HepG2 (cell line): ENCODE measurements at regions not wholly inside any gene's neighbourhood (a gene's known extent, or its start where the extent isn't known, plus 50 kb on each side); places are given as distances from the start of the nearest gene placed in this dataset.

Experiments
- ATAC-seq: fragments of 200-7000 bp; cut with Tn5 transposase; 3 replicates; pipeline ENCODE4 v1.9.1; 2020; ENCODE audit warnings: mild to moderate bottlenecking, moderate library complexity
- BruUV-seq: library from RNA; stranded (reverse); fragments of 400-500 nt; replicated peaks from 2 replicates; lab custom pipeline; 2021; lab: Mats Ljungman, UMichigan
- CTCF ChIA-PET: fragments of 300-600 bp; formaldehyde crosslinking; extraction: SDS; loops from one replicate; lab custom pipeline; 2021; ENCODE audit warnings: low total read pairs, inconsistent platforms, low intra/inter-chr PET ratio; lab: Yijun Ruan, JAX
- POLR2A ChIA-PET: fragments of 350-600 bp; sonication (Branson Sonifier 250); formaldehyde crosslinking; loops from one replicate; lab custom pipeline; 2020; ENCODE audit warnings: antibody characterized with exemption, inconsistent platforms; lab: Yijun Ruan, JAX
- DNase-seq: peaks from one replicate; pipeline ENCODE4 v3.0.0-alpha.2; 2015; ENCODE audit warnings: low spot score
- FAIRE-seq: peaks from 3 replicates; lab custom pipeline; 2011; peaks lifted over from hg19 to GRCh38; lab: Jason Lieb, UNC
- H2AFZ ChIP-seq: one replicate; pipeline ENCODE4 v1.6.1; 2011; ENCODE audit warnings: low read length, inconsistent platforms
- H3K27ac ChIP-seq: fragments of 300-600 bp; 3 replicates; pipeline ENCODE4 v1.8.0; 2011; ENCODE audit warnings: mixed run types, mild to moderate bottlenecking, mixed read lengths, low read length, inconsistent platforms; ENCODE audit not compliant: insufficient read depth; ENCODE audit errors: extremely low read length
- H3K27me3 ChIP-seq, 2 experiments: fragments of 200-600 bp in 1 of 2; 2 replicates in 1 of 2; 3 replicates in 1 of 2; pipeline versions ENCODE4 v1.6.0 to v1.8.0; 2011; ENCODE audit warnings: low read length in 2 of 2, mild to moderate bottlenecking in 2 of 2, moderate library complexity in 2 of 2, inconsistent platforms in 1 of 2; ENCODE audit not compliant: insufficient read depth in 2 of 2, control insufficient read depth in 1 of 2
- H3K36me3 ChIP-seq, 2 experiments: fragments of 200-600 bp in 1 of 2; replicated peaks in 1 of 2; 2 replicates in 1 of 2; 3 replicates in 1 of 2; pipeline versions ENCODE4 v1.5.1 to v1.8.0; 2011; ENCODE audit warnings: low read length in 2 of 2, inconsistent platforms in 1 of 2; ENCODE audit not compliant: insufficient read depth in 2 of 2, control insufficient read depth in 1 of 2
- H3K4me1 ChIP-seq: 2 replicates; pipeline ENCODE4 v1.5.1; 2012; ENCODE audit warnings: low read length, inconsistent platforms; ENCODE audit not compliant: insufficient read depth
- H3K4me2 ChIP-seq: 2 replicates; pipeline ENCODE4 v1.6.0; 2011; ENCODE audit warnings: low read depth, low read length, inconsistent platforms
- H3K4me3 ChIP-seq, 3 experiments: fragments of 200-600 bp in 1 of 3; sonication (generic), shearing (Covaris generic) in 1 of 3; replicated peaks in 1 of 3; 2 replicates each; pipeline ENCODE4 v1.5.1; 2011 to 2016; ENCODE audit warnings: low read length in 3 of 3, inconsistent platforms in 2 of 3, low read depth in 2 of 3, mild to moderate bottlenecking in 2 of 3, control low read depth in 1 of 3, mixed read lengths in 1 of 3; ENCODE audit not compliant: insufficient read depth in 1 of 3
- H3K79me2 ChIP-seq: one replicate; pipeline ENCODE4 v1.6.1; 2011; ENCODE audit warnings: low read length, inconsistent platforms; ENCODE audit not compliant: insufficient read depth
- H3K9ac ChIP-seq: 2 replicates; pipeline ENCODE4 v1.6.0; 2011; ENCODE audit warnings: mild to moderate bottlenecking, low read depth, low read length, inconsistent platforms; ENCODE audit not compliant: insufficient read depth
- H3K9me3 ChIP-seq: 2 replicates; pipeline ENCODE4 v1.5.1; 2012; ENCODE audit warnings: mild to moderate bottlenecking, low read length
- H4K20me1 ChIP-seq: 2 replicates; pipeline ENCODE4 v1.6.0; 2011; ENCODE audit warnings: inconsistent platforms, mild to moderate bottlenecking, low read length, moderate library complexity; ENCODE audit not compliant: insufficient read depth
- ATF4 ChIP-seq, 2 experiments: fragments of 450-650 bp in 1 of 2; sonication (generic) in 1 of 2; formaldehyde crosslinking; IDR thresholded peaks; 2 replicates each; pipeline versions ENCODE4 v1.5.0 to v1.8.0; 2020 to 2022; ENCODE audit warnings: mild to moderate bottlenecking in 1 of 2, missing genetic modification reagents in 1 of 2
- FOXC1 ChIP-seq: sonication (generic); formaldehyde crosslinking; IDR thresholded peaks from 2 replicates; pipeline ENCODE4 v1.8.0; 2022; ENCODE audit warnings: mild to moderate bottlenecking, missing genetic modification reagents, borderline replicate concordance
- ISL2 ChIP-seq: sonication (generic); formaldehyde crosslinking; IDR thresholded peaks from 2 replicates; pipeline ENCODE4 v1.5.0; 2020; ENCODE audit warnings: missing genetic modification reagents
- JARID2 ChIP-seq: sonication (generic); formaldehyde crosslinking; IDR thresholded peaks from 2 replicates; pipeline ENCODE4 v1.8.1; 2023; ENCODE audit warnings: missing genetic modification reagents, inconsistent platforms; ENCODE audit not compliant: insufficient replicate concordance
- TBL1XR1 ChIP-seq: fragments of 150-350 bp; IDR thresholded peaks from 2 replicates; pipeline ENCODE4 v1.6.1; 2014; ENCODE audit warnings: borderline replicate concordance, low read length; ENCODE audit not compliant: partially characterized antibody
- ZBTB34 ChIP-seq: sonication (generic); formaldehyde crosslinking; IDR thresholded peaks from 2 replicates; pipeline ENCODE4 v1.8.0; 2022; ENCODE audit warnings: mild to moderate bottlenecking, missing genetic modification reagents
- ZFP41 ChIP-seq: sonication (generic); formaldehyde crosslinking; IDR thresholded peaks from 2 replicates; pipeline ENCODE4 v1.4.0; 2020; ENCODE audit warnings: mild to moderate bottlenecking, missing genetic modification reagents, borderline replicate concordance
- ZNF235 ChIP-seq: sonication (generic); formaldehyde crosslinking; IDR thresholded peaks from 2 replicates; pipeline ENCODE4 v1.8.1; 2023; ENCODE audit warnings: mild to moderate bottlenecking, missing genetic modification reagents, borderline replicate concordance
- ZNF609 ChIP-seq: sonication (generic); formaldehyde crosslinking; IDR thresholded peaks from 2 replicates; pipeline ENCODE4 v1.4.0; 2020; ENCODE audit warnings: mild to moderate bottlenecking, missing genetic modification reagents, borderline replicate concordance
- ZNF615 ChIP-seq: sonication (generic); formaldehyde crosslinking; IDR thresholded peaks from 2 replicates; pipeline ENCODE4 v1.5.0; 2020; ENCODE audit warnings: mild to moderate bottlenecking, missing genetic modification reagents, borderline replicate concordance
- WGBS: methylation state at CpG from one replicate; pipeline ENCODE4 v1.1.6; 2017; ENCODE audit warnings: low lambda C conversion rate; 5-methylcytosine and 5-hydroxymethylcytosine counted together
- in situ Hi-C: cut with HindIII; loops from 2 replicates; pipeline ENCODE4 v1.10.0; 2017; ENCODE audit warnings: low pct_unique_long_range_greater_than_20kb; ENCODE audit not compliant: extremely low pct_ligation_motif_present
- intact Hi-C: fragments of 100-400 bp; cut with micrococcal nuclease; formaldehyde crosslinking; loops from one replicate; pipeline ENCODE4 v1.10.0; 2022; ENCODE audit not compliant: unreplicated experiment

GRCh38 chr12:73951956-73952703 is 585.5 kb upstream of the ATXN7L3B start:
- no peaks in the 10 kb centered on the region for H3K9me3 ChIP-seq
- no peak overlapping the region for H2AFZ ChIP-seq
- BruUV-seq, result no TSS peak
- no peak for ATAC-seq
- no peaks in the 10 kb centered on the region for H3K79me2 ChIP-seq
- TF ChIP-seq TBL1XR1 (no peak), ATF4 (CRISPR knock-in tag; IDR thresholded peaks at IDR 0.05) (no peak), ISL2 (CRISPR knock-in tag) (no peak), ZNF235 (no peak), ZBTB34 (CRISPR knock-in tag) (no peak)
- H3K4me3 ChIP-seq, result no peak overlapping the region
- CTCF ChIA-PET, result no interaction called here
- no peaks in the 10 kb centered on the region for H3K4me1 ChIP-seq
- no peaks in the 10 kb centered on the region for H4K20me1 ChIP-seq
- 4% methylated on average over 3 of the region's 3 CpGs for WGBS
- H3K27me3 ChIP-seq, result no peaks in the 10 kb centered on the region
- H3K36me3 ChIP-seq, result no peaks in the 10 kb centered on the region
- no peak overlapping the region for H3K9ac ChIP-seq
- intact Hi-C loops (no loop called here), in situ Hi-C loops (no loop called here)
- POLR2A ChIA-PET, result no interaction called here
- DNase-seq, result no peak
- H3K27ac ChIP-seq, result no peak overlapping the region
- H3K4me2 ChIP-seq, result no peak overlapping the region
- FAIRE-seq, result no peak

GRCh38 chr12:73964641-73965040 is 573.0 kb upstream of the ATXN7L3B start:
- ATAC-seq, result no peak
- ChIA-PET CTCF (no interaction called here), POLR2A (no interaction called here)
- Histone ChIP-seq H3K4me3 (no peak overlapping the region), H4K20me1 (no peaks in the 10 kb centered on the region), H3K4me2 (no peak overlapping the region), H2AFZ (no peak overlapping the region), H3K27ac (no peak overlapping the region), H3K9me3 (no peaks in the 10 kb centered on the region), H3K79me2 (no peaks in the 10 kb centered on the region), H3K9ac (no peak overlapping the region), H3K36me3 (no peaks in the 10 kb centered on the region), H3K4me1 (no peaks in the 10 kb centered on the region), H3K27me3 (no peaks in the 10 kb centered on the region)
- 18% methylated on average over 3 of the region's 3 CpGs for WGBS
- in situ Hi-C loops, result no loop called here
- no TSS peak for BruUV-seq
- FAIRE-seq, result no peak
- DNase-seq, result no peak
- intact Hi-C loops, result no loop called here
- TF ChIP-seq ZFP41 (CRISPR knock-in tag), result no peak
- TF ChIP-seq ZNF615 (CRISPR knock-in tag), result no peak
- TF ChIP-seq ZNF609 (CRISPR knock-in tag), result no peak
- TF ChIP-seq JARID2 (CRISPR knock-in tag), result no peak
- TF ChIP-seq FOXC1 (CRISPR knock-in tag), result no peak
